ENCODE measurements at regions not wholly inside any gene's neighbourhood (a gene's known extent, or its start where the extent isn't known, plus 50 kb on each side); places are given as distances from the start of the nearest gene placed in this dataset.

DNA sequence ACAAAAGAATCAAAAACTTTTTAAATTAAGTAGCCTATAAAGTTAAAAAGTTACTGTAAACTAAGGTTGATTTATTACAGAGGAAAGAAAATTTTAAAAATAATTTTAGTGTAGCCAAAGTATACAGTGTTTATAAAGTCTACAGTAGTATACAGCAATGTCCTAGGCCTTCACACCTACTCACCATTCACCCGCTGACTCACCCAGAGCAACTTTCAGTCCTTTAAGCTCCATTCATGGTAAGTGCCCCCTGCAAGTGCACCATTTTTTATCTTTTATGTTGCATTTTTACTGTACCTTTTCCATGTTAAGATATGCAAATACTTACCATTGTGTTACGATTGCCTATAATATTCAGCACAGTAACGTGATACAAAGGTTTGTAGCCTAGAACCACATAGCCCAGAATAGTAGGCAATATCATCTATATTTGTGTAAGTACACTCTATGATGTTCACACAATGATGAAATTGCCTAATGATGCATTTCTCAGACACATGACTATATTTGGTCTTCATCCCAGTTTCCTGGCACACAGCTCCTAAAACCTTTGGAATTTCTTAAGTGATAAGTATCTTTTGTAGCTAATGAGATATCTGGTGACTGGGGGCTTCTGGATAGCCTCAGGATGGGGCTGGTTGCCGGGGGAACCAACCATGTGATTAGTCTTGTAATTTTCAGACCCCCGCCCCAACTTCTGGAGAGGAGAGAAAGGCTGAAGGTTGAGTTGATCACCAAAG, 111.0 kb downstream of the MRPL14 start:
- no peaks in the 10 kb centered on the region for H3K9me3 ChIP-seq (ENCODE audit: control insufficient read depth, low read depth, low read length)
- H3K4me3 ChIP-seq (ENCODE audit: low read length) = no peak overlapping the region
- no peaks in the 10 kb centered on the region for H3K36me3 ChIP-seq (ENCODE audit: control insufficient read depth, low read depth, low read length)
- H3K27me3 ChIP-seq (ENCODE audit: control insufficient read depth, insufficient read depth, low read length) = no peaks in the 10 kb centered on the region
- H3K9ac ChIP-seq (ENCODE audit: low read length) = no peak overlapping the region
- H3K4me1 ChIP-seq (ENCODE audit: control insufficient read depth, low read depth, low read length) = peaks cover 4% of the 10 kb centered on the region
- H3K27ac ChIP-seq (ENCODE audit: low read length) = no peak overlapping the region

DNA sequence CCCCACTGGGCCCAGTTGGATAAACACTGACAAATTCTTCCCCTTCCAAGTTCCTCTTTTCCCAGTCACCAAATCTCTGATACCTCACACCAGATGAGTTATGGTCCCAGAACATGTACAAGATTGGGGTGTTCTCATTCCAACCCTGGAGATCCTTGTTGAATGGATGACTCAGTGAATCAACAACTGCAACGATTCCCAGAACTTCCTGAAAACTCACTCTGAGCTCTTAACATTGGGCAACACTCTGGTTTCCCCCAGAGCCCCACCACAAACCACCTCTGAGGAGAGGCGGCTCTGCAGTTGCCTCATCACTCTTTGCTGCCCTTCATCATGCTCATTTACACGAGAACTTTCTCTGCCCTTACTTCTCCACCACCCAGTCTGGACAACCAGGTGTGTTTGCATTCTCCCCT, 115.2 kb downstream of the MRPL14 start:
- Histone ChIP-seq H3K27ac (ENCODE audit: low read length) (no peak overlapping the region), H3K9me3 (ENCODE audit: control insufficient read depth, low read depth, low read length) (no peaks in the 10 kb centered on the region), H3K27me3 (ENCODE audit: control insufficient read depth, insufficient read depth, low read length) (no peaks in the 10 kb centered on the region), H3K4me3 (ENCODE audit: low read length) (no peak overlapping the region), H3K9ac (ENCODE audit: low read length) (no peak overlapping the region), H3K36me3 (ENCODE audit: control insufficient read depth, low read depth, low read length) (no peaks in the 10 kb centered on the region), H3K4me1 (ENCODE audit: control insufficient read depth, low read depth, low read length) (peaks cover 4% of the 10 kb centered on the region)

DNA sequence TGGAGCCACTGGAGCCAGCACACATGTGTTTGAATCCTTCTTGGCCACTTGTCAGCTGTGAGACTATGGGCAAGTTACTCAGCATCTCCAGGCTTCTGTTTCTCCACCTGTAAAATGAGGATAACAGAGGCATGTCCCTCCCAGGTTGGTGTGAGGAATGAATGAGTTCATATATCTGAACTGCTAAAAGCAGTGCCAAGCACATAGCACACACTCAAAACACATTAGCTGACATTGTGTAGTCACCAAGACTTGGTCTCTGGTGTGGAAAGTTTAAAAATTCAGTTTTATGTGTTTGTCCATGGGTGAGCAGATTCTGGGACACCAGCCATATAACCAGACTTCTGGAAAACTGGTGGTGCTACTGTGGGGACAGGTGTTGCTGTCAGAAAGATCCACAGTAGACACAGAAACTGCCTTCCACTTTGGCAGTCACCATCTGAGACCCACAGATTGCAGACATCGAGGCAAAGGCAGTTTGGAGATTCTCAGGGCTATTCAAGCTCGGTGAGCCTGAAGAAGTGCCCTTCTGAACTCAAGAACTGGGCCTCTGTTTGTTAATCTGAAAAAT, 115.8 kb downstream of the MRPL14 start:
- Histone ChIP-seq H3K27ac (ENCODE audit: low read length) (no peak overlapping the region), H3K9ac (ENCODE audit: low read length) (no peak overlapping the region), H3K9me3 (ENCODE audit: control insufficient read depth, low read depth, low read length) (no peaks in the 10 kb centered on the region), H3K27me3 (ENCODE audit: control insufficient read depth, insufficient read depth, low read length) (no peaks in the 10 kb centered on the region), H3K4me3 (ENCODE audit: low read length) (no peak overlapping the region), H3K4me1 (ENCODE audit: control insufficient read depth, low read depth, low read length) (peaks cover 3% of the 10 kb centered on the region), H3K36me3 (ENCODE audit: control insufficient read depth, low read depth, low read length) (no peaks in the 10 kb centered on the region)

DNA sequence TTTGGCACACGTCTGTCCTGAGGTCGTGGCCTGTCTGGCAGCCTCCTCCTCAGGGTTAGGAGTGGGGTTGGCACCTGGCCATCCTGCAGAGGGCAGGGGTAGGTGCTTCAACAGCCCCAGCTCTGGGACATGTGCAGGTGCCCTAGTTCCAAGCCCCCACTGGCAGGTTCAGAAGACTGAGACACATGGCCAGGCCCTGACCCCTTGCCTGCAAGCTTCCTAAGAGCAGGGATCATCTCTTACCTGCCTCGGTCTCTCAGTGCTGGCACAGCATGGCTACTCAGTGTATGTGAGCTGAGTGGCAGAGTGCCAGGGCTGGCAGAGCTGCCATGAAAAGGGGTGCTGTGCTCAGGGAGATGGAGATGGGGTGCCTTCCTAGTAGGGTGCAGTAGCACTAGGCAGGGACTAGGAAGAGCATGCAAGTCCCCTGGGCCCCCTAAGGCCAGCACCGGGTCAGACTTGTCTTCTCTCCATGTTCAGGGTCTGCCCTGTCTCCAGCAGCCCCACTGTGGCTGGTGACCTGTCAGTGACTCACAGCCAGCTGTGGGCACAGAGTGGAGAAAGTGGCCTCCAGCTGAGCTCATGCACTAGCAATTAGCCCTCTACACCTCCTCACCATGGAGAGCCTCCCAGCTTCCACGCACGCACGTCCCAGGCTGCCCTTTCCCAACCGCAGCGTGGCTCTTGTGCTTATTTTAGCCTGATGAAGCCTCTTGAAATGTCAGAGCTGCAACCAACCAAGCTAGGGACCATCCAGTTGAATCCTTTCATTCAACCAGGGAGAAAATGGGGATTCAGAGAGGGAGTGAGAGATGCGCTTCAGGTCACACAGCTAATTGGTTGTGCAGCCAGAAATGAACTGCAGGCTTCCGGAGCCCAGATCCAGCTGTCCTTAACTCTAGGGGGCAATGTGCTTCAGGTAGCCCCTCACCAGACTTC, 116.6 kb downstream of the MRPL14 start:
- Histone ChIP-seq H3K27ac (ENCODE audit: low read length) (no peak overlapping the region), H3K36me3 (ENCODE audit: control insufficient read depth, low read depth, low read length) (no peaks in the 10 kb centered on the region), H3K27me3 (ENCODE audit: control insufficient read depth, insufficient read depth, low read length) (no peaks in the 10 kb centered on the region), H3K4me1 (ENCODE audit: control insufficient read depth, low read depth, low read length) (peaks cover 3% of the 10 kb centered on the region), H3K4me3 (ENCODE audit: low read length) (no peak overlapping the region), H3K9me3 (ENCODE audit: control insufficient read depth, low read depth, low read length) (no peaks in the 10 kb centered on the region), H3K9ac (ENCODE audit: low read length) (no peak overlapping the region)

DNA sequence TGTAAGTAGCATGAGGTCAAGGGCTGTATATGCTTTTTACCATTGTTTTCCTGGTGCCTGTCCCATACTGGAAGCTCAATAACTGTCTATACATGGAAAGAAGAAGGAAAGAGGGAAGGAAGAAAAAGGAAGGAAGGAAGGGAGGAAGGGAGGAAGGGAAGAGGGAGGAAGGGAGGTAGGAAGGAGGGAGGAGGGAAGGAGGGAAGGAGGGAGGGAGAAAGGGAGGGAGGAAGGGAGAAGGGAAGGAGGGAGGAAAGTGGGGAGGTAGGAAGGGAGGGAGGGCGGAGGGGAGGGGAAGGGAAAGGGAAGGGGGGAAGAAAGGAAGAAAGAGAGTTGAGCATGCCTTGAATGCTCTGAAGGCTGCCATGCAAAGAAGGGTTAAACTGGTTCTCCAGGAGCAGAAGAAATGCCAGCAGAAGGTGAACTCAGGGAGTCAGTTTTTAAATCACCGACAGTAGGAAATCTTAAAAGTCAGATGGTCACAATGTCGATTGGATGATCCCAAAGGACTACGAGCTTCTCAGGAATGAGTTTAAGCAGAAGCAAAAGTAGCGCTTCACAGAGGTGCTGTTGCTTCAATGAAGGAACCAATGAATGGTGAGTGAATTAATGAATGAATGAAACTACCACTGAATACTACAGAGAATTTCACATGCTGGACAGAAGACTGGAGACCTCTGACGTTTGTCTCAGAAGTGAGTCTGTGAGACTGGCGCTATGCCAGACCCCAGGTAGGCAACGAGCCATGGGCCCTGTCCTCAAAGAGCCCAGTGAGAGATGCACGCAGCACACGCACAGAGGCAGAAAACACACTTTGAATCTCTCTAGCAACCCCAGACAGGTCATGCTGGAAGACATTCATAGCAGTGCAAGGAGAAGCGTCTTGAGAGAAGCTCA, 117.6 kb downstream of the MRPL14 start:
- H3K27me3 ChIP-seq (ENCODE audit: control insufficient read depth, insufficient read depth, low read length) = peaks cover 5% of the 10 kb centered on the region
- no peaks in the 10 kb centered on the region for H3K9me3 ChIP-seq (ENCODE audit: control insufficient read depth, low read depth, low read length)
- peaks cover 13% of the 10 kb centered on the region for H3K4me1 ChIP-seq (ENCODE audit: control insufficient read depth, low read depth, low read length)
- H3K36me3 ChIP-seq (ENCODE audit: control insufficient read depth, low read depth, low read length) = no peaks in the 10 kb centered on the region
- no peak overlapping the region for H3K9ac ChIP-seq (ENCODE audit: low read length)
- no peak overlapping the region for H3K27ac ChIP-seq (ENCODE audit: low read length)
- no peak overlapping the region for H3K4me3 ChIP-seq (ENCODE audit: low read length)

DNA sequence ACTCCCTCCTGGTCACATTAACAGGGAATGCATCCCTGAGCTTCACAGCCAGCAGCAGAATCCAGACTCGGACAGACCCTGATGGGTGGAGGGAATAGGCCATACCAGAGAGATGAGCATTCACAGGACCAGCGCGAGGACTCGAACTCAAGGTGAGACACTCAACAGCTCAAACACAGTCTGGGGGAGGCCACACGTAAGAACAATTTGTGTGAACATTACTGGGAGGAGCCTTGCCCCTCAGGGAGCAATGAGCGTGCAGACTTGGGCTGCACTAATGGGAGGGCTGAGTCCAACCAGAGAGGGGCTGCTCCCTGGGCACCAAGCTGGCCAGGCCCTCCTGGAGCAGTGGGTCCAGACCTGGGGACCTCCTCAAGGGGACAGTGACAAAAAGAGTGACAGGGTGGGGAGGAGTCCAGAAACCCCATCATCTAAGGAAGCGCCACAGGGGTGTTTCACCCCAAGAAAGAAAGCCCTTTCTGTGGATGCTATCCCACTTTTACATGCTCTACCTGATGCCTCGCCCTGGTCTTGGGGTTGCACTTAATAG, 118.4 kb downstream of the MRPL14 start:
- Histone ChIP-seq H3K27ac (ENCODE audit: low read length) (no peak overlapping the region), H3K4me3 (ENCODE audit: low read length) (no peak overlapping the region), H3K36me3 (ENCODE audit: control insufficient read depth, low read depth, low read length) (no peaks in the 10 kb centered on the region), H3K9me3 (ENCODE audit: control insufficient read depth, low read depth, low read length) (no peaks in the 10 kb centered on the region), H3K27me3 (ENCODE audit: control insufficient read depth, insufficient read depth, low read length) (peaks cover 13% of the 10 kb centered on the region), H3K4me1 (ENCODE audit: control insufficient read depth, low read depth, low read length) (peaks cover 19% of the 10 kb centered on the region), H3K9ac (ENCODE audit: low read length) (no peak overlapping the region)

DNA sequence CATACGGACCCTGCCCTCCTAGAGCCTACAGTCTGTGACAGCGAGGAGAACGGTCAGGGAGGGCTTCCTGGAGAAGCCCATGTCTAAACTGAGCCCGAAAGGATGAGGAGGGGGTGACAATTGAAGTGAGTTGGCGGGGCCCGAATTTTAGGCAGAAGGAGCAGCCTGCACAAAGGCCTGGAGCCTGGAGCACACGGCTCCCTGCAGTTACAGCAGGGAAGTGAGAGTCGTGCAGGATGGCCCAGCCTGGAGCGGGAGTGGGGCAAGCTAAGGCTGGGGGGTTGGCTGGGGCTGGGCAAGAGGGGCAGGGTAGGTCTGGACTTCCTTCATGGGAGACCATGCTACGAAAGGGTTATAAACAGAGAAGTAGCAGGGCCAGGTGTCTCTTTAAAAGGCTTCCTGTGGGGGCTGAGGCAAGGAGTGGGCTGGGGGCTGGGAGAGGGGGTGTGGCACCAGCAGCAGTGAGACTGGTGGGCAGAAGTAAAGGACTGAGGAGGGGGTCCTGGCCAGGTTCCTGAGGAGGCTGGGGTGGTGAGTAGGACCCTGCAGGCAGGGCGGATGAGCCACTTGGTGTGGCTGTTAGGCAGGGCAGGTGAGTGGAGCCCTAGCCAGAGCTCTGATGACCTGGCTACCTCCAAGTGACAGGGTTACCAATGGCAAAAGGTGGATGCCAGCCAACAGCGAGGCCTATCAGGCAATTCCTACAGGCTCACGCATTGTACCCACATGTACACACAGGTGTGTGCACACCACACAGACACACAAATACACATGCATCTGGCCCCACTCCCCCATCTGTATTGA, 119.2 kb downstream of the MRPL14 start:
- H3K27me3 ChIP-seq (ENCODE audit: control insufficient read depth, insufficient read depth, low read length) = peaks cover 21% of the 10 kb centered on the region
- H3K4me1 ChIP-seq (ENCODE audit: control insufficient read depth, low read depth, low read length) = peaks cover 27% of the 10 kb centered on the region
- no peak overlapping the region for H3K27ac ChIP-seq (ENCODE audit: low read length)
- H3K36me3 ChIP-seq (ENCODE audit: control insufficient read depth, low read depth, low read length) = no peaks in the 10 kb centered on the region
- no peaks in the 10 kb centered on the region for H3K9me3 ChIP-seq (ENCODE audit: control insufficient read depth, low read depth, low read length)
- H3K4me3 ChIP-seq (ENCODE audit: low read length) = no peak overlapping the region
- H3K9ac ChIP-seq (ENCODE audit: low read length) = no peak overlapping the region

DNA sequence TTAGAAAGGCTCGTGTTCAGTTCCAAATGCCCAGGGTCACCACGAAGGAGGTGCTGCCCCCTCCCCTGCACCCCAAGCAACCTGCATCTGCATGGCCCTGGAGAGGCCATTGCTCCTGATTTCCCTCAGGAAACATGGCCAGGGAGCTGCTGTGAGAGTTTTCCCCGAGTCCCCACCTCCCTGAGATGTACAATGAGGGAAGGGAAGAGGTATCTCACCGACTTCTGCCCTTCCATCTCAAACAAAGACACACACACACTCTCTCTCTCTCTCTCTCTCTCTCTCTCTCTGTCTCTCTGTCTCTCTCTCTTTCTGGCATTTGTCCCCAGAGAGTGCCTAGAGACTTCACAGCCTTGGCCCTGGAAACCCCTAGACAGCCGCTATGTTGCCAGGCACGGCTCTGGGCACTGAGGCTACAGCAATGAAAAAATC, 120.4 kb downstream of the MRPL14 start:
- H3K27ac ChIP-seq (ENCODE audit: low read length) = no peak overlapping the region
- no peak overlapping the region for H3K9ac ChIP-seq (ENCODE audit: low read length)
- peaks cover 25% of the 10 kb centered on the region for H3K27me3 ChIP-seq (ENCODE audit: control insufficient read depth, insufficient read depth, low read length)
- no peaks in the 10 kb centered on the region for H3K9me3 ChIP-seq (ENCODE audit: control insufficient read depth, low read depth, low read length)
- H3K4me1 ChIP-seq (ENCODE audit: control insufficient read depth, low read depth, low read length) = peaks cover 31% of the 10 kb centered on the region
- H3K4me3 ChIP-seq (ENCODE audit: low read length) = no peak overlapping the region
- no peaks in the 10 kb centered on the region for H3K36me3 ChIP-seq (ENCODE audit: control insufficient read depth, low read depth, low read length)

DNA sequence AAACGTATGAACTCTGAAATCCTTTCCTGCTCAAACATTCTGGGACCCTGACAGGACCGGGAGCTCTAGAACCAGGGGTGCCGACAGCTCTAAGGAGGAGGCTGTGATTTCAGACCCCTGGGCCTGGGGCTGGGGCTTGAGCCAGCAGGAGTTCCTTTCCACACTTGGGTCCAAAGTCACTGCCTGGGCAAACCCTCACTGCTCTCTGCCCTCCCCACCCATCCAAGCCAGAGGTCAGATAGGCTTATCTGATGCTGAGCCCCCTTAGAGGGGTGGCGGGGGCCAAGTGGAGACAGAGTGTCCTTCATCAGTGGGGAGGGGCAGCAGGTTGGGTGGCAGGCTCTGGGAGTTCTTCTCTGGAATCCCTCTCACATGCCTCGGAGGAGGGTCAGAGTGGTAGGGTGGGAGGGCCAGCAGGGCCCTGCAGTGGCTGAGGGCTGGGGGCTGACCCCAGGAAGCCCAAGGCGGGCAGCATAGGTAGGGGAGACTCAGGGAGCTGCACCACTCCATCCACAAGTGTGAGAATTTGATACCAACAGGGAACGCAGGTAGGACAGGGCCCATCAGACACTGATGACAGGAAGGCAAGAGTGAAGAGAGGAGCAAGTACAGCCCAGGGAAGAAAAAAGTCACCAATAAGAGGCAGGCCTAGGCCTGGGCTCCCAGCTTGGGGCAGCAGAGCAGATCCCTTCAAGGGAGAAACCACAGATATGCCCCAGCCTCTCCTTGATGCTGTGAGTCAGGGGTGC, 121.0 kb downstream of the MRPL14 start:
- H3K27me3 ChIP-seq (ENCODE audit: control insufficient read depth, insufficient read depth, low read length) = peaks cover 29% of the 10 kb centered on the region
- no peaks in the 10 kb centered on the region for H3K9me3 ChIP-seq (ENCODE audit: control insufficient read depth, low read depth, low read length)
- no peaks in the 10 kb centered on the region for H3K36me3 ChIP-seq (ENCODE audit: control insufficient read depth, low read depth, low read length)
- H3K27ac ChIP-seq (ENCODE audit: low read length) = no peak overlapping the region
- no peak overlapping the region for H3K4me3 ChIP-seq (ENCODE audit: low read length)
- H3K9ac ChIP-seq (ENCODE audit: low read length) = no peak overlapping the region
- peaks cover 36% of the 10 kb centered on the region for H3K4me1 ChIP-seq (ENCODE audit: control insufficient read depth, low read depth, low read length)

DNA sequence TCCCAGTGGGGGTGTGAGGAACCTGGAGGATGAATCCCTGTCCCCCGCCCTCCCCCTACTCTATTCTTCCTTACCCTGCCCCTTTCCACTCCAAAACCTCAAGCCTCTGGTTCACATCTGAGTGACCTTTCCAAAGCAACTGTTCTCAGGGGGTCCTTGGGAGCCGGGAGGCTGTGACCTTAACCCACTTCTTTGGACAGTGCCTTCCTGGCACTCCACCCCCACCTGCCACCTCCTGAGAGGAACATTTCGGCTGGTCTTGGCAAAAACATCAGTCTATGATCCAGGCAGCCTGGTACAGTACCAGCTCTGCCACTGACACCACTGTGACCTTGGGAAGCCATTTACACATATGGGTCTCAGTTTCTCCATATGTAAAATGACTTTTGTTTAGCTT, 121.7 kb downstream of the MRPL14 start:
- Histone ChIP-seq H3K36me3 (ENCODE audit: control insufficient read depth, low read depth, low read length) (no peaks in the 10 kb centered on the region), H3K27ac (ENCODE audit: low read length) (no peak overlapping the region), H3K9me3 (ENCODE audit: control insufficient read depth, low read depth, low read length) (no peaks in the 10 kb centered on the region), H3K4me1 (ENCODE audit: control insufficient read depth, low read depth, low read length) (peaks cover 44% of the 10 kb centered on the region), H3K4me3 (ENCODE audit: low read length) (no peak overlapping the region), H3K9ac (ENCODE audit: low read length) (no peak overlapping the region), H3K27me3 (ENCODE audit: control insufficient read depth, insufficient read depth, low read length) (peaks cover 29% of the 10 kb centered on the region)
